ENCODE measurements at regions not wholly inside any gene's neighbourhood (a gene's known extent, or its start where the extent isn't known, plus 50 kb on each side); places are given as distances from the start of the nearest gene placed in this dataset.

DNA sequence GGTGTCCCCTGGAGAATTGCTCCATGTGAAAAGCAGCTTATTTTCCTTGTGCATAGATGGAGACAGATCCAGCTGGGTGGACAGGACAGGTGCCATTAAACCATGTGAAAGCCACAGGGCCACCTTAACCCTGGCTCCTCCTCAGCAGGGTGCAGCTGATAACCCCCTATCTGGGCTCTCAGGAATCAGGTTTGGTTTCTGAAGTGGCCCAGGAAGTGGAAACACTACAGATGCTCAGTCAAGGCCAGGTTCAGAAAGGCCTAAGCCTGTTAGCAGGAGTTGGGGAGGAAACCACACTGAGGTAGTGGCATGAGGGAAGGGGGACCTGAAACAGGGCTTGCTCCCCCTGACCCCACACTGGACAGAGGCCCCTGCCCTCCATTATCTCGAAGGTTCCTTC, 217.0 kb downstream of the SPP2 start:
- TF ChIP-seq YY1 (IDR thresholded peaks at IDR 0.05; ENCODE audit: insufficient read depth, insufficient read length) (no peak), ZNF274 (IDR thresholded peaks at IDR 0.05; ENCODE audit: low read depth, low read length) (no peak)

All from NT2/D1 (cell line).